ENCODE measurements at regions not wholly inside any gene's neighbourhood (a gene's known extent, or its start where the extent isn't known, plus 50 kb on each side); places are given as distances from the start of the nearest gene placed in this dataset.
"Not testable (repeated sequence)": the region's sequence is repeated elsewhere in the genome, so short reads cannot be mapped to it uniquely, and the experiment has no call there.

- no peak for DNase-seq
- Histone ChIP-seq H3K36me3 (no peaks in the 10 kb centered on the region), H3K27ac (no peak overlapping the region), H3K4me3 (replicated peaks in 1 of 3) (no peak overlapping the region), H3K27me3 (no peaks in the 10 kb centered on the region), H3K4me1 (no peaks in the 10 kb centered on the region), H3K9me3 (no peaks in the 10 kb centered on the region)
- WGBS, 2 donors, result 36 to 49% methylated on average over 2 of the region's 2 CpGs
- TF ChIP-seq POLR2A (IDR thresholded peaks at IDR 0.05), result no peak
- TF ChIP-seq, protein P1, sequence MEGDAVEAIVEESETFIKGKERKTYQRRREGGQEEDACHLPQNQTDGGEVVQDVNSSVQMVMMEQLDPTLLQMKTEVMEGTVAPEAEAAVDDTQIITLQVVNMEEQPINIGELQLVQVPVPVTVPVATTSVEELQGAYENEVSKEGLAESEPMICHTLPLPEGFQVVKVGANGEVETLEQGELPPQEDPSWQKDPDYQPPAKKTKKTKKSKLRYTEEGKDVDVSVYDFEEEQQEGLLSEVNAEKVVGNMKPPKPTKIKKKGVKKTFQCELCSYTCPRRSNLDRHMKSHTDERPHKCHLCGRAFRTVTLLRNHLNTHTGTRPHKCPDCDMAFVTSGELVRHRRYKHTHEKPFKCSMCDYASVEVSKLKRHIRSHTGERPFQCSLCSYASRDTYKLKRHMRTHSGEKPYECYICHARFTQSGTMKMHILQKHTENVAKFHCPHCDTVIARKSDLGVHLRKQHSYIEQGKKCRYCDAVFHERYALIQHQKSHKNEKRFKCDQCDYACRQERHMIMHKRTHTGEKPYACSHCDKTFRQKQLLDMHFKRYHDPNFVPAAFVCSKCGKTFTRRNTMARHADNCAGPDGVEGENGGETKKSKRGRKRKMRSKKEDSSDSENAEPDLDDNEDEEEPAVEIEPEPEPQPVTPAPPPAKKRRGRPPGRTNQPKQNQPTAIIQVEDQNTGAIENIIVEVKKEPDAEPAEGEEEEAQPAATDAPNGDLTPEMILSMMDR (IDR thresholded peaks at IDR 0.05), result no peak
- intact Hi-C loops (cut with DNase I), result no loop called here
Observed at GRCh38 chr7:15128716-15129115, 226.2 kb upstream of the DGKB start.

DNA sequence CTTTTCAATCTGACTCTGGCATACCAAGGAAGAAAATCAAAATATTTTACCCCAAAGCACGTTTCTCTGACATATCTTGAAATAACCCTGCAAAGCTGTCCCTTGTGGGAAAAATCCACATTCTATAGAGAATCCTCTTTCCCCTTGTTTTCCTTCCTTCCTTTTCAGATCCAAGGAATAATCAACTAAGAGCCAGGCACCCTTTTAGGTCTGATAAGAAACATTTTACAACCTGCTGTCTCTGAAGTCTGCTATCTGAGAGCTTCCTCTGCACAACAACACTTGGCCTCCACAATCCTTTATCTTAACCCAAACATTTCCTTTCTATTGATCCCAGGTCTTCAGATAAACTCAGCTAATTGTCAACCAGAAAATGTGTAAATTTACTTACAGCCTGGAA lies 224.1 kb upstream of the DGKB start:
- H3K27ac ChIP-seq; intact Hi-C loops (cut with DNase I); H3K36me3 ChIP-seq; H3K27me3 ChIP-seq; H3K4me3 ChIP-seq (replicated peaks in 1 of 3); H3K4me1 ChIP-seq; H3K9me3 ChIP-seq; DNase-seq: not testable (repeated sequence)
- 38 to 44% methylated on average over 1 of the region's 1 CpG for WGBS, 2 donors

DNA sequence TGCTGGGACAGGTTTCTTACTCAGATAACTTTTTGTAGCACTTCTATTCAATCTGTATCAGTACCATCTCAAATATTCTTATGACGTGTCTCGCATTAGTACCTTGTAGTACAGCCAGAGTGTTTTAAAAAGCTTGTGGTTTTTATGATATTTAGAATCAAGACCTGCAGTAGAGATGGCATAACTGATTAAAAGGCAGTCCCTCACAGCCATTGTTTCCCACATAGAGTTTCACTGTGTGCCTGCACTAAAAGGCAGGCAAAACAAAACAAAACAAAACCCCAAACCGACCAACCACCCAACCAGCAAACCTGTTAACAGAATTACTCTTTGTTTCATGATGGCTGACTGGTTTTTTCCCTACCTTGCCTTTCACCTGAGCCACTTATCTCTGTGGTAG lies 221.3 kb upstream of the DGKB start:
- no peaks in the 10 kb centered on the region for H3K36me3 ChIP-seq
- TF ChIP-seq POLR2A (IDR thresholded peaks at IDR 0.05), result no peak
- TF ChIP-seq, protein P1 (IDR thresholded peaks at IDR 0.05), result no peak
- no peaks in the 10 kb centered on the region for H3K9me3 ChIP-seq
- H3K4me3 ChIP-seq (replicated peaks in 1 of 3), result no peak overlapping the region
- no peaks in the 10 kb centered on the region for H3K27me3 ChIP-seq
- intact Hi-C loops (cut with DNase I), result no loop called here
- DNase-seq, result no peak
- H3K27ac ChIP-seq, result no peak overlapping the region
- WGBS, 2 donors, result 35 to 69% methylated on average over 3 of the region's 3 CpGs
- no peaks in the 10 kb centered on the region for H3K4me1 ChIP-seq

GRCh38 chr7:15113752-15114151 lies 211.2 kb upstream of the DGKB start:
- no peak for TF ChIP-seq POLR2A (IDR thresholded peaks at IDR 0.05)
- TF ChIP-seq, protein P1 (IDR thresholded peaks at IDR 0.05), result no peak
- no peaks in the 10 kb centered on the region for H3K36me3 ChIP-seq
- DNase-seq, result no peak
- H3K27ac ChIP-seq, result no peak overlapping the region
- no peak overlapping the region for H3K4me3 ChIP-seq (replicated peaks in 1 of 3)
- no peaks in the 10 kb centered on the region for H3K9me3 ChIP-seq
- 91 to 93% methylated on average over 1 of the region's 1 CpG for WGBS, 2 donors
- H3K4me1 ChIP-seq, result no peaks in the 10 kb centered on the region
- intact Hi-C loops (cut with DNase I), result no loop called here
- H3K27me3 ChIP-seq, result no peaks in the 10 kb centered on the region

DNA sequence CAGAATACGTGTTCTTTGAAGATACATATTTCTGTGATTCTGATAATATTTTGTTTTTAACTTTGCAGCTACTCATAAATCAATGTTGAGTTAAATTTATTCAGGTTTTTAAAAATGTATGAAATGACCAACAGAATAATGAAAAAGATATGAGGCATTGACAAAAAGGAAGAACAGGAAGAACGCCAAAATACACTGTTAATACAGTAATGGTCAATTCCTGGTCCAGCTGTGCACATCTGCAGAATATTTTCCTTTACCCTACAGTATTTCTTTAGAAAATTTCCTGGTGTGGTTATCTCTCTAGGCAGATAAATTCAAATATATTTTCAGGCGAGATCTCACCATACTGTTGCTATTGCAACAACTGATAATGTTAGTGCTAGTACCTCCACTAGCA lies 203.2 kb upstream of the DGKB start:
- no peaks in the 10 kb centered on the region for H3K36me3 ChIP-seq
- no peak for DNase-seq
- 87% methylated on average over 3 of the region's 3 CpGs for WGBS, 2 donors
- no peak for TF ChIP-seq POLR2A (IDR thresholded peaks at IDR 0.05)
- TF ChIP-seq, protein P1 (IDR thresholded peaks at IDR 0.05), result no peak
- H3K27ac ChIP-seq, result no peak overlapping the region
- no peak overlapping the region for H3K4me3 ChIP-seq (replicated peaks in 1 of 3)
- no peaks in the 10 kb centered on the region for H3K4me1 ChIP-seq
- no peaks in the 10 kb centered on the region for H3K9me3 ChIP-seq
- no peaks in the 10 kb centered on the region for H3K27me3 ChIP-seq
- intact Hi-C loops (cut with DNase I), result no loop called here

Data from thyroid gland (tissue), 4 donors.